Liver (tissue), 8 donors: ENCODE measurements at regions not wholly inside any gene's neighbourhood (a gene's known extent, or its start where the extent isn't known, plus 50 kb on each side); places are given as distances from the start of the nearest gene placed in this dataset.

ENCODE experiments used
- DNase-seq: peaks from one replicate; pipeline ENCODE4 v3.0.0-alpha.2; 2017; ENCODE audit warnings: low spot score
- H3K27ac ChIP-seq, 2 donors: one replicate each; pipeline ENCODE4 v1.7.0; 2013; ENCODE audit warnings: inconsistent platforms in 2 of 2, low read length in 2 of 2, control low read depth in 1 of 2, low read depth in 1 of 2, mild to moderate bottlenecking in 1 of 2
- H3K27me3 ChIP-seq, 4 donors: one replicate each; pipeline versions ENCODE4 v1.6.1 to v1.7.0; 2013; ENCODE audit warnings: low read length in 3 of 4, inconsistent platforms in 1 of 4, mild to moderate bottlenecking in 1 of 4, moderate library complexity in 1 of 4; ENCODE audit not compliant: control insufficient read depth in 4 of 4, insufficient read depth in 4 of 4
- H3K36me3 ChIP-seq, 4 donors: one replicate each; pipeline versions ENCODE4 v1.6.1 to v1.7.0; 2013; ENCODE audit warnings: low read length in 3 of 4, mild to moderate bottlenecking in 3 of 4, low read depth in 1 of 4, moderate library complexity in 1 of 4; ENCODE audit not compliant: control insufficient read depth in 4 of 4, insufficient read depth in 3 of 4
- H3K4me1 ChIP-seq, 4 donors: one replicate each; pipeline versions ENCODE4 v1.6.1 to v1.7.0; 2013; ENCODE audit warnings: low read length in 3 of 4, mild to moderate bottlenecking in 3 of 4, moderate library complexity in 1 of 4; ENCODE audit not compliant: control insufficient read depth in 4 of 4, insufficient read depth in 4 of 4
- H3K4me3 ChIP-seq, 3 donors: one replicate each; pipeline versions ENCODE4 v1.6.1 to v1.7.0; 2013; ENCODE audit warnings: low read length in 3 of 3, control low read depth in 1 of 3, low read depth in 1 of 3, mild to moderate bottlenecking in 1 of 3
- H3K9ac ChIP-seq, 2 donors: one replicate each; pipeline ENCODE4 v1.7.0; 2013; ENCODE audit warnings: low read length in 2 of 2, mild to moderate bottlenecking in 2 of 2, moderate library complexity in 2 of 2, control low read depth in 1 of 2, low read depth in 1 of 2
- H3K9me3 ChIP-seq, 4 donors: one replicate each; pipeline versions ENCODE4 v1.6.1 to v1.7.0; 2013; ENCODE audit warnings: low read length in 3 of 4; ENCODE audit not compliant: control insufficient read depth in 4 of 4
- ATF3 ChIP-seq: IDR thresholded peaks from 2 replicates; pipeline ENCODE4 v1.6.1; 2016; ENCODE audit warnings: antibody characterized with exemption
- CTCF ChIP-seq: fragments of 150-350 bp; IDR thresholded peaks from 2 replicates; pipeline ENCODE4 v1.5.1; 2017; ENCODE audit warnings: improper control_type of control experiment, low read depth, low read length; ENCODE audit not compliant: missing input control
- EGR1 ChIP-seq, 2 donors: IDR thresholded peaks; 2 replicates each; pipeline ENCODE4 v1.6.1; 2016 to 2018; ENCODE audit warnings: antibody characterized with exemption in 2 of 2, low read depth in 2 of 2
- FOXA2 ChIP-seq: IDR thresholded peaks from 2 replicates; pipeline ENCODE4 v1.6.1; 2016; ENCODE audit warnings: antibody characterized with exemption
- GABPA ChIP-seq, 2 donors: IDR thresholded peaks in 1 of 2; conservative IDR thresholded peaks in 1 of 2; 2 replicates each; pipeline ENCODE4 v1.6.1; 2016; ENCODE audit warnings: antibody characterized with exemption in 2 of 2, mild to moderate bottlenecking in 1 of 2, moderate library complexity in 1 of 2
- HNF4A ChIP-seq, 2 donors: conservative IDR thresholded peaks; 2 replicates each; pipeline ENCODE4 v1.6.1; 2016; ENCODE audit warnings: antibody characterized with exemption in 2 of 2, mild to moderate bottlenecking in 2 of 2
- HNF4G ChIP-seq: IDR thresholded peaks from 2 replicates; pipeline ENCODE4 v1.6.1; 2016; ENCODE audit warnings: antibody characterized with exemption
- JUND ChIP-seq, 2 donors: IDR thresholded peaks; 2 replicates each; pipeline ENCODE4 v1.6.1; 2016; ENCODE audit warnings: antibody characterized with exemption in 2 of 2
- MAX ChIP-seq: IDR thresholded peaks from 2 replicates; pipeline ENCODE4 v1.6.1; 2016; ENCODE audit warnings: antibody characterized with exemption
- REST ChIP-seq: IDR thresholded peaks from 2 replicates; pipeline ENCODE4 v1.6.1; 2016; ENCODE audit warnings: antibody characterized with exemption, mild to moderate bottlenecking
- RXRA ChIP-seq, 2 donors: IDR thresholded peaks; 2 replicates each; pipeline ENCODE4 v1.6.1; 2017 to 2018; ENCODE audit warnings: antibody characterized with exemption in 2 of 2, mild to moderate bottlenecking in 1 of 2
- SP1 ChIP-seq: IDR thresholded peaks from 2 replicates; pipeline ENCODE4 v1.6.1; 2018; ENCODE audit warnings: antibody characterized with exemption, mild to moderate bottlenecking
- TAF1 ChIP-seq: conservative IDR thresholded peaks from 2 replicates; pipeline ENCODE4 v1.6.1; 2016; ENCODE audit warnings: antibody characterized with exemption, mild to moderate bottlenecking
- YY1 ChIP-seq: IDR thresholded peaks from 2 replicates; pipeline ENCODE4 v1.6.1; 2016; ENCODE audit warnings: antibody characterized with exemption, mild to moderate bottlenecking
- ZBTB33 ChIP-seq: IDR thresholded peaks from 2 replicates; pipeline ENCODE4 v1.6.1; 2016; ENCODE audit warnings: antibody characterized with exemption
- WGBS: extraction: QIAGEN DNeasy Blood & Tissue Kit; methylation state at CpG from one replicate; pipeline ENCODE4 v1.1.7; 2013; 5-methylcytosine and 5-hydroxymethylcytosine counted together
- donor health status: healthy.
- donor health status: healthy.
- donor health status: healthy.
- donor health status: healthy.
- donor health status: healthy.

GRCh38 chr14:97706819-97707218 lies 909.6 kb downstream of the VRK1 start:
- WGBS, result 57% methylated on average over 2 of the region's 2 CpGs
- H3K4me3 ChIP-seq, result no peak overlapping the region
- H3K9ac ChIP-seq, result no peak overlapping the region
- H3K27me3 ChIP-seq, result peaks cover 0 to 8% (median 2%) of the 10 kb centered on the region in 4 donors
- H3K27ac ChIP-seq, result peak overlapping the region in 1 of 2 donors; percentile 1
- H3K4me1 ChIP-seq, result no peaks in the 10 kb centered on the region
- TF ChIP-seq HNF4A (conservative IDR thresholded peaks at IDR 0.05) (no peak), REST (no peak), EGR1 (IDR thresholded peaks at IDR 0.05; ENCODE audit: low read depth in 2 of 2) (no peak), CTCF (no peak), MAX (no peak), ATF3 (no peak), TAF1 (no peak)
- DNase-seq, result no peak
- no peaks in the 10 kb centered on the region for H3K9me3 ChIP-seq
- H3K36me3 ChIP-seq, result no peaks in the 10 kb centered on the region

- no peak for TF ChIP-seq FOXA2
- no peaks in the 10 kb centered on the region for H3K4me1 ChIP-seq
- no peaks in the 10 kb centered on the region for H3K36me3 ChIP-seq
- no peak for DNase-seq
- no peaks in the 10 kb centered on the region for H3K9me3 ChIP-seq
- H3K27ac ChIP-seq, result no peak overlapping the region
- 55% methylated on average over 6 of the region's 6 CpGs for WGBS
- H3K27me3 ChIP-seq, result peaks cover 0 to 5% (median 2%) of the 10 kb centered on the region in 4 donors
- no peak overlapping the region for H3K4me3 ChIP-seq
- no peak overlapping the region for H3K9ac ChIP-seq
Measured at GRCh38 chr14:97707603-97708002, 910.4 kb downstream of the VRK1 start.

- Histone ChIP-seq H3K9me3 (no peaks in the 10 kb centered on the region), H3K4me1 (no peaks in the 10 kb centered on the region), H3K9ac (no peak overlapping the region), H3K27me3 (peaks cover 0 to 5% (median 2%) of the 10 kb centered on the region in 4 donors), H3K27ac (no peak overlapping the region), H3K4me3 (no peak overlapping the region), H3K36me3 (no peaks in the 10 kb centered on the region)
- DNase-seq, result no peak
- WGBS, result 71% methylated on average over 6 of the region's 6 CpGs
- no peak for TF ChIP-seq YY1
- no peak for TF ChIP-seq JUND (IDR thresholded peaks at IDR 0.05)
- no peak for TF ChIP-seq HNF4G
- TF ChIP-seq TAF1, result no peak
- no peak for TF ChIP-seq RXRA (IDR thresholded peaks at IDR 0.05)
- TF ChIP-seq MAX, result no peak
- TF ChIP-seq REST, result no peak
- TF ChIP-seq SP1, result no peak
- TF ChIP-seq EGR1 (IDR thresholded peaks at IDR 0.05; ENCODE audit: low read depth in 2 of 2), result no peak
- no peak for TF ChIP-seq ATF3
- TF ChIP-seq HNF4A (conservative IDR thresholded peaks at IDR 0.05), result no peak
- TF ChIP-seq GABPA (IDR thresholded peaks at IDR 0.05 in 1 of 2, conservative IDR thresholded peaks at IDR 0.05 in 1 of 2), result no peak
- no peak for TF ChIP-seq ZBTB33
Measured at GRCh38 chr14:97709552-97709951, 912.4 kb downstream of the VRK1 start.
